Liver (tissue), 7 donors: ENCODE measurements at regions not wholly inside any gene's neighbourhood (a gene's known extent, or its start where the extent isn't known, plus 50 kb on each side); places are given as distances from the start of the nearest gene placed in this dataset.

ENCODE experiments used
- DNase-seq: peaks from one replicate; pipeline ENCODE4 v3.0.0-alpha.2; 2017; ENCODE audit warnings: low spot score
- H3K27ac ChIP-seq, 2 donors: one replicate each; pipeline ENCODE4 v1.7.0; 2013; ENCODE audit warnings: inconsistent platforms in 2 of 2, low read length in 2 of 2, control low read depth in 1 of 2, low read depth in 1 of 2, mild to moderate bottlenecking in 1 of 2
- H3K27me3 ChIP-seq, 4 donors: one replicate each; pipeline versions ENCODE4 v1.6.1 to v1.7.0; 2013; ENCODE audit warnings: low read length in 3 of 4, inconsistent platforms in 1 of 4, mild to moderate bottlenecking in 1 of 4, moderate library complexity in 1 of 4; ENCODE audit not compliant: control insufficient read depth in 4 of 4, insufficient read depth in 4 of 4
- H3K36me3 ChIP-seq, 4 donors: one replicate each; pipeline versions ENCODE4 v1.6.1 to v1.7.0; 2013; ENCODE audit warnings: low read length in 3 of 4, mild to moderate bottlenecking in 3 of 4, low read depth in 1 of 4, moderate library complexity in 1 of 4; ENCODE audit not compliant: control insufficient read depth in 4 of 4, insufficient read depth in 3 of 4
- H3K4me1 ChIP-seq, 4 donors: one replicate each; pipeline versions ENCODE4 v1.6.1 to v1.7.0; 2013; ENCODE audit warnings: low read length in 3 of 4, mild to moderate bottlenecking in 3 of 4, moderate library complexity in 1 of 4; ENCODE audit not compliant: control insufficient read depth in 4 of 4, insufficient read depth in 4 of 4
- H3K4me3 ChIP-seq, 3 donors: one replicate each; pipeline versions ENCODE4 v1.6.1 to v1.7.0; 2013; ENCODE audit warnings: low read length in 3 of 3, control low read depth in 1 of 3, low read depth in 1 of 3, mild to moderate bottlenecking in 1 of 3
- H3K9ac ChIP-seq, 2 donors: one replicate each; pipeline ENCODE4 v1.7.0; 2013; ENCODE audit warnings: low read length in 2 of 2, mild to moderate bottlenecking in 2 of 2, moderate library complexity in 2 of 2, control low read depth in 1 of 2, low read depth in 1 of 2
- H3K9me3 ChIP-seq, 4 donors: one replicate each; pipeline versions ENCODE4 v1.6.1 to v1.7.0; 2013; ENCODE audit warnings: low read length in 3 of 4; ENCODE audit not compliant: control insufficient read depth in 4 of 4
- ATF3 ChIP-seq: IDR thresholded peaks from 2 replicates; pipeline ENCODE4 v1.6.1; 2016; ENCODE audit warnings: antibody characterized with exemption
- EGR1 ChIP-seq, 2 donors: IDR thresholded peaks; 2 replicates each; pipeline ENCODE4 v1.6.1; 2016 to 2018; ENCODE audit warnings: antibody characterized with exemption in 2 of 2, low read depth in 2 of 2
- FOXA1 ChIP-seq: IDR thresholded peaks from 2 replicates; pipeline ENCODE4 v1.6.1; 2016; ENCODE audit warnings: antibody characterized with exemption
- FOXA2 ChIP-seq: IDR thresholded peaks from 2 replicates; pipeline ENCODE4 v1.6.1; 2016; ENCODE audit warnings: antibody characterized with exemption
- HNF4A ChIP-seq, 2 donors: conservative IDR thresholded peaks; 2 replicates each; pipeline ENCODE4 v1.6.1; 2016; ENCODE audit warnings: antibody characterized with exemption in 2 of 2, mild to moderate bottlenecking in 2 of 2
- HNF4G ChIP-seq: IDR thresholded peaks from 2 replicates; pipeline ENCODE4 v1.6.1; 2016; ENCODE audit warnings: antibody characterized with exemption
- JUND ChIP-seq, 2 donors: IDR thresholded peaks; 2 replicates each; pipeline ENCODE4 v1.6.1; 2016; ENCODE audit warnings: antibody characterized with exemption in 2 of 2
- NR2F2 ChIP-seq: IDR thresholded peaks from 2 replicates; pipeline ENCODE4 v1.6.1; 2016; ENCODE audit warnings: antibody characterized with exemption
- RXRA ChIP-seq, 2 donors: IDR thresholded peaks; 2 replicates each; pipeline ENCODE4 v1.6.1; 2017 to 2018; ENCODE audit warnings: antibody characterized with exemption in 2 of 2, mild to moderate bottlenecking in 1 of 2
- SP1 ChIP-seq: IDR thresholded peaks from 2 replicates; pipeline ENCODE4 v1.6.1; 2018; ENCODE audit warnings: antibody characterized with exemption, mild to moderate bottlenecking
- TAF1 ChIP-seq: conservative IDR thresholded peaks from 2 replicates; pipeline ENCODE4 v1.6.1; 2016; ENCODE audit warnings: antibody characterized with exemption, mild to moderate bottlenecking
- YY1 ChIP-seq: IDR thresholded peaks from 2 replicates; pipeline ENCODE4 v1.6.1; 2016; ENCODE audit warnings: antibody characterized with exemption, mild to moderate bottlenecking
- WGBS: extraction: QIAGEN DNeasy Blood & Tissue Kit; methylation state at CpG from one replicate; pipeline ENCODE4 v1.1.7; 2013; 5-methylcytosine and 5-hydroxymethylcytosine counted together
- TF ChIP-seq, protein P1 (sequence below): IDR thresholded peaks from 2 replicates; pipeline ENCODE4 v1.6.1; 2016; ENCODE audit warnings: antibody characterized with exemption, mild to moderate bottlenecking
- TF ChIP-seq, protein P2 (sequence below): IDR thresholded peaks from 2 replicates; pipeline ENCODE4 v1.6.1; 2016; ENCODE audit warnings: antibody characterized with exemption
- TF ChIP-seq, protein P3 (sequence below): IDR thresholded peaks from 2 replicates; pipeline ENCODE4 v1.6.1; 2016; ENCODE audit warnings: antibody characterized with exemption
- donor health status: healthy.
- donor health status: healthy.
- donor health status: healthy.
- donor health status: healthy.

DNA sequence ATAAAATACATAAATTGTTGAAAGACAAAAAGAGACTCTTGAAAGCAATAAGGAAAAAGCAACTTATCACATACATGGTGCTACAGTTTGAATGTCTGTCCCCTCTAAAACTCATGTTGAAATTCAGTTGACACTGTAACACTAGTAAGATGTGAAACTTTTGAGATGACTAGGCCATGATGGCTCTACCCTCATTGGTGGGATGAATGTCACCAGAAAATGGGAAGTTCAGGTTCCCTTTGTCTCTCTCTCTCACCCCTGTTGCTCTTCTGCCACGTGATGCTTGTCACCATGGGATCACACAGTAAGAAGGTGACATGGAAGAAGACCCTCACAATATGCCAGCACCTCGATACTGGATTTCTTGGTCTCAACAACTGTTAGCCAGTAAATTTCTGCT, 50.3 kb upstream of the SPTLC1 start:
- H3K9me3 ChIP-seq = no peaks in the 10 kb centered on the region
- no peak overlapping the region for H3K27ac ChIP-seq
- no peaks in the 10 kb centered on the region for H3K36me3 ChIP-seq
- WGBS = 72% methylated on average over 2 of the region's 2 CpGs
- H3K4me3 ChIP-seq = no peak overlapping the region
- no peaks in the 10 kb centered on the region for H3K4me1 ChIP-seq
- H3K9ac ChIP-seq = no peak overlapping the region
- TF ChIP-seq FOXA1 = no peak
- TF ChIP-seq HNF4G = no peak
- TF ChIP-seq YY1 = no peak
- TF ChIP-seq TAF1 = no peak
- no peak for TF ChIP-seq JUND (IDR thresholded peaks at IDR 0.05)
- TF ChIP-seq FOXA2 = no peak
- TF ChIP-seq ATF3 = no peak
- no peak for TF ChIP-seq EGR1 (IDR thresholded peaks at IDR 0.05; ENCODE audit: low read depth in 2 of 2)
- TF ChIP-seq RXRA (IDR thresholded peaks at IDR 0.05) = no peak
- TF ChIP-seq HNF4A (conservative IDR thresholded peaks at IDR 0.05) = no peak
- no peak for TF ChIP-seq NR2F2
- TF ChIP-seq, protein P1, sequence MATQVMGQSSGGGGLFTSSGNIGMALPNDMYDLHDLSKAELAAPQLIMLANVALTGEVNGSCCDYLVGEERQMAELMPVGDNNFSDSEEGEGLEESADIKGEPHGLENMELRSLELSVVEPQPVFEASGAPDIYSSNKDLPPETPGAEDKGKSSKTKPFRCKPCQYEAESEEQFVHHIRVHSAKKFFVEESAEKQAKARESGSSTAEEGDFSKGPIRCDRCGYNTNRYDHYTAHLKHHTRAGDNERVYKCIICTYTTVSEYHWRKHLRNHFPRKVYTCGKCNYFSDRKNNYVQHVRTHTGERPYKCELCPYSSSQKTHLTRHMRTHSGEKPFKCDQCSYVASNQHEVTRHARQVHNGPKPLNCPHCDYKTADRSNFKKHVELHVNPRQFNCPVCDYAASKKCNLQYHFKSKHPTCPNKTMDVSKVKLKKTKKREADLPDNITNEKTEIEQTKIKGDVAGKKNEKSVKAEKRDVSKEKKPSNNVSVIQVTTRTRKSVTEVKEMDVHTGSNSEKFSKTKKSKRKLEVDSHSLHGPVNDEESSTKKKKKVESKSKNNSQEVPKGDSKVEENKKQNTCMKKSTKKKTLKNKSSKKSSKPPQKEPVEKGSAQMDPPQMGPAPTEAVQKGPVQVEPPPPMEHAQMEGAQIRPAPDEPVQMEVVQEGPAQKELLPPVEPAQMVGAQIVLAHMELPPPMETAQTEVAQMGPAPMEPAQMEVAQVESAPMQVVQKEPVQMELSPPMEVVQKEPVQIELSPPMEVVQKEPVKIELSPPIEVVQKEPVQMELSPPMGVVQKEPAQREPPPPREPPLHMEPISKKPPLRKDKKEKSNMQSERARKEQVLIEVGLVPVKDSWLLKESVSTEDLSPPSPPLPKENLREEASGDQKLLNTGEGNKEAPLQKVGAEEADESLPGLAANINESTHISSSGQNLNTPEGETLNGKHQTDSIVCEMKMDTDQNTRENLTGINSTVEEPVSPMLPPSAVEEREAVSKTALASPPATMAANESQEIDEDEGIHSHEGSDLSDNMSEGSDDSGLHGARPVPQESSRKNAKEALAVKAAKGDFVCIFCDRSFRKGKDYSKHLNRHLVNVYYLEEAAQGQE = no peak
- TF ChIP-seq SP1 = no peak
- TF ChIP-seq, protein P2, sequence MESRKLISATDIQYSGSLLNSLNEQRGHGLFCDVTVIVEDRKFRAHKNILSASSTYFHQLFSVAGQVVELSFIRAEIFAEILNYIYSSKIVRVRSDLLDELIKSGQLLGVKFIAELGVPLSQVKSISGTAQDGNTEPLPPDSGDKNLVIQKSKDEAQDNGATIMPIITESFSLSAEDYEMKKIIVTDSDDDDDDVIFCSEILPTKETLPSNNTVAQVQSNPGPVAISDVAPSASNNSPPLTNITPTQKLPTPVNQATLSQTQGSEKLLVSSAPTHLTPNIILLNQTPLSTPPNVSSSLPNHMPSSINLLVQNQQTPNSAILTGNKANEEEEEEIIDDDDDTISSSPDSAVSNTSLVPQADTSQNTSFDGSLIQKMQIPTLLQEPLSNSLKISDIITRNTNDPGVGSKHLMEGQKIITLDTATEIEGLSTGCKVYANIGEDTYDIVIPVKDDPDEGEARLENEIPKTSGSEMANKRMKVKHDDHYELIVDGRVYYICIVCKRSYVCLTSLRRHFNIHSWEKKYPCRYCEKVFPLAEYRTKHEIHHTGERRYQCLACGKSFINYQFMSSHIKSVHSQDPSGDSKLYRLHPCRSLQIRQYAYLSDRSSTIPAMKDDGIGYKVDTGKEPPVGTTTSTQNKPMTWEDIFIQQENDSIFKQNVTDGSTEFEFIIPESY = no peak
- TF ChIP-seq, protein P3, sequence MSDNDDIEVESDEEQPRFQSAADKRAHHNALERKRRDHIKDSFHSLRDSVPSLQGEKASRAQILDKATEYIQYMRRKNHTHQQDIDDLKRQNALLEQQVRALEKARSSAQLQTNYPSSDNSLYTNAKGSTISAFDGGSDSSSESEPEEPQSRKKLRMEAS = no peak
- DNase-seq = no peak
- H3K27me3 ChIP-seq = no peaks in the 10 kb centered on the region
